Activated naive CD8-positive, alpha-beta T cell treated with anti-CD3 and anti-CD28 coated beads, Interleukin-2, amount 50 U/mL, for 16 hours (primary cell): ENCODE measurements at regions not wholly inside any gene's neighbourhood (a gene's known extent, or its start where the extent isn't known, plus 50 kb on each side); places are given as distances from the start of the nearest gene placed in this dataset.
"Not testable (repeated sequence)": the region's sequence is repeated elsewhere in the genome, so short reads cannot be mapped to it uniquely, and the experiment has no call there.

Experiments used
- DNase-seq: peaks from one replicate; pipeline ENCODE4 v3.0.0-alpha.2; 2020; ENCODE audit warnings: low read depth, low spot score

- no peak for DNase-seq
Observed at GRCh38 chr21:31456201-31456600, 112.1 kb upstream of the TIAM1 start.

- no peak for DNase-seq
Observed at GRCh38 chr21:31455506-31455905, 111.4 kb upstream of the TIAM1 start.

GRCh38 chr21:31450980-31451379 lies 106.9 kb upstream of the TIAM1 start:
- no peak for DNase-seq

- no peak for DNase-seq
Observed at GRCh38 chr21:31449921-31450535, 106.0 kb upstream of the TIAM1 start.

GRCh38 chr21:31448496-31448895 lies 104.4 kb upstream of the TIAM1 start:
- no peak for DNase-seq

GRCh38 chr21:31447505-31447904 lies 103.4 kb upstream of the TIAM1 start:
- no peak for DNase-seq

- no peak for DNase-seq
Observed at GRCh38 chr21:31446226-31446855, 102.3 kb upstream of the TIAM1 start.

- no peak for DNase-seq
Observed at GRCh38 chr21:31445137-31445536, 101.1 kb upstream of the TIAM1 start.

GRCh38 chr21:31443736-31444521 lies 99.9 kb upstream of the TIAM1 start:
- no peak for DNase-seq

- no peak for DNase-seq
Observed at GRCh38 chr21:31442339-31442738, 98.3 kb upstream of the TIAM1 start.

- no peak for DNase-seq
Observed at GRCh38 chr21:31429506-31429905, 85.4 kb upstream of the TIAM1 start.

- DNase-seq: no peak
Observed at GRCh38 chr21:31426235-31426797, 82.3 kb upstream of the TIAM1 start.

GRCh38 chr21:31425138-31425537 lies 81.1 kb upstream of the TIAM1 start:
- DNase-seq: no peak

- DNase-seq: no peak
Observed at GRCh38 chr21:31424058-31424457, 80.0 kb upstream of the TIAM1 start.

- no peak for DNase-seq
Observed at GRCh38 chr21:31420988-31421387, 76.9 kb upstream of the TIAM1 start.

- DNase-seq: no peak
Observed at GRCh38 chr21:31420354-31420753, 76.3 kb upstream of the TIAM1 start.

GRCh38 chr21:31418377-31419001 lies 74.4 kb upstream of the TIAM1 start:
- DNase-seq: no peak

GRCh38 chr21:31417214-31417613 lies 73.2 kb upstream of the TIAM1 start:
- not testable (repeated sequence) for DNase-seq

GRCh38 chr21:31416465-31416864 lies 72.4 kb upstream of the TIAM1 start:
- no peak for DNase-seq

GRCh38 chr21:31414263-31415000 lies 70.4 kb upstream of the TIAM1 start:
- DNase-seq: no peak

GRCh38 chr21:31413698-31414097 lies 69.6 kb upstream of the TIAM1 start:
- no peak for DNase-seq
